Mesothelial cell of epicardium (in vitro differentiated cells): ENCODE measurements at regions not wholly inside any gene's neighbourhood (a gene's known extent, or its start where the extent isn't known, plus 50 kb on each side); places are given as distances from the start of the nearest gene placed in this dataset.

Experiments
- DNase-seq, 2 experiments: peaks; one replicate each; pipeline ENCODE4 v3.0.0; 2021; ENCODE audit warnings: low spot score in 2 of 2; ENCODE audit not compliant: unreplicated experiment in 2 of 2
- H3K27ac Mint-ChIP-seq: 2 replicates; pipeline ENCODE4 v1.8.0; 2021; ENCODE audit warnings: mixed read lengths
- H3K27me3 Mint-ChIP-seq: 2 replicates; pipeline ENCODE4 v1.8.0; 2021; ENCODE audit warnings: low read depth, mixed read lengths
- H3K36me3 Mint-ChIP-seq: 2 replicates; pipeline ENCODE4 v1.8.0; 2021; ENCODE audit warnings: mixed read lengths
- H3K4me1 Mint-ChIP-seq: 2 replicates; pipeline ENCODE4 v1.8.0; 2021; ENCODE audit warnings: mixed read lengths
- H3K4me3 Mint-ChIP-seq: 2 replicates; pipeline ENCODE4 v1.8.0; 2021; ENCODE audit warnings: mild to moderate bottlenecking, moderate library complexity, mixed read lengths
- H3K9me3 Mint-ChIP-seq: 2 replicates; pipeline ENCODE4 v1.8.0; 2021; ENCODE audit warnings: mixed read lengths
- CTCF ChIP-seq: fragments of 200-600 bp; sonication (generic); IDR thresholded peaks from one replicate; pipeline ENCODE4 v1.5.0; 2021; ENCODE audit warnings: antibody characterized with exemption; ENCODE audit not compliant: unreplicated experiment

GRCh38 chr2:88818381-88818780 is 126.9 kb downstream of the RPIA start:
- no peaks in the 10 kb centered on the region for H3K27me3 Mint-ChIP-seq
- H3K9me3 Mint-ChIP-seq = peaks cover 52% of the 10 kb centered on the region

DNA sequence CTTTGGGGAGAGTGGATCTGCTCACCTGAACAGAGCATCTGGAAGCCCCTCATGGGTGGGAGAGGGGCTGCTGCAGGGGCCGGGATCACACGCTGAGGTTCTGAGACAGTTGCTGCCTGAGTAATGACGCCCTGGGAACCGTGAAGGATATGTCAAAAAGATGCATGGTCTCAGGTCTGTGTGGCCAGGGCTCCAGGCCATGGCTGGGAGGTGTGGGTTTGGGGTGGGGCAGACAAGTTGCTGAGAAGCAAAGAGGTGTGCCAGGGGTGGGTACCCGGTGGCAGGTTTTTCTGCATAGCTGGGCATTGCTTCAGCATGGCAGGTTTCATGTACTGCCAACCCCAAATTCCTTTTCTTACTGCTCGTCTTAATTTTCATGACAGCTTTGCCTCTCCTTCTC is 133.5 kb downstream of the RPIA start:
- DNase-seq = no peak
- peaks cover 35% of the 10 kb centered on the region for H3K9me3 Mint-ChIP-seq
- peaks cover 2% of the 10 kb centered on the region for H3K27me3 Mint-ChIP-seq

More at GRCh38 chr2:88818381-88818780, 126.9 kb downstream of the RPIA start:
- Mint-ChIP-seq H3K4me3 (no peak overlapping the region), H3K4me1 (no peaks in the 10 kb centered on the region), H3K36me3 (no peaks in the 10 kb centered on the region), H3K27ac (no peak overlapping the region)
- DNase-seq = no peak
- no peak for TF ChIP-seq CTCF

DNA sequence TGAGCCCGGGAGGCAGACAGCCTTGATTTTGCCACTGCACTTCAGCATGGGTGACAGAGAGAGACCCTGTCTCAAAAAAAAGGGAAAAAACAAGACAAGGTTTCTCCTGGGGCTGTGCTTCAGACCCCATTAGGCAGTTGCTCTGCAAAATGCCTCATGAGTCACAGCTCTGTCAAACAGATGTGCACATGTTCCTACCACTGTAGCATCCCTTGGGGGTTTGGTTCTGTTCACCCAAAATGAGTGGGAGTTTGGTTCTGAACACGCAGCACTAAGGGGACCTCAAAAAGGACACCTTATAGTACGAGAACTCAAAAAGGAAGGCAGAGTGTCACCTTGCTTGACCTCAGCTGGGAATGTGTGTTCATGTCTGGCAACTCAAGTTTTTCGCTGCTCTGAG is 134.9 kb downstream of the RPIA start:
- Mint-ChIP-seq H3K27ac (no peak overlapping the region), H3K36me3 (no peaks in the 10 kb centered on the region), H3K4me3 (no peak overlapping the region), H3K4me1 (no peaks in the 10 kb centered on the region), H3K27me3 (peaks cover 2% of the 10 kb centered on the region), H3K9me3 (peaks cover 28% of the 10 kb centered on the region)
- no peak for DNase-seq
- no peak for TF ChIP-seq CTCF

More for the DNA sequence above, 133.5 kb downstream of the RPIA start:
- no peaks in the 10 kb centered on the region for H3K36me3 Mint-ChIP-seq
- H3K27ac Mint-ChIP-seq = no peak overlapping the region
- TF ChIP-seq CTCF = no peak
- H3K4me1 Mint-ChIP-seq = no peaks in the 10 kb centered on the region
- no peak overlapping the region for H3K4me3 Mint-ChIP-seq

- Mint-ChIP-seq H3K4me3 (no peak overlapping the region), H3K9me3 (peaks cover 34% of the 10 kb centered on the region), H3K27me3 (peaks cover 2% of the 10 kb centered on the region), H3K4me1 (no peaks in the 10 kb centered on the region), H3K27ac (no peak overlapping the region), H3K36me3 (no peaks in the 10 kb centered on the region)
- TF ChIP-seq CTCF = no peak
- DNase-seq = no peak
Observed at GRCh38 chr2:88827821-88828220, 136.3 kb downstream of the RPIA start.

DNA sequence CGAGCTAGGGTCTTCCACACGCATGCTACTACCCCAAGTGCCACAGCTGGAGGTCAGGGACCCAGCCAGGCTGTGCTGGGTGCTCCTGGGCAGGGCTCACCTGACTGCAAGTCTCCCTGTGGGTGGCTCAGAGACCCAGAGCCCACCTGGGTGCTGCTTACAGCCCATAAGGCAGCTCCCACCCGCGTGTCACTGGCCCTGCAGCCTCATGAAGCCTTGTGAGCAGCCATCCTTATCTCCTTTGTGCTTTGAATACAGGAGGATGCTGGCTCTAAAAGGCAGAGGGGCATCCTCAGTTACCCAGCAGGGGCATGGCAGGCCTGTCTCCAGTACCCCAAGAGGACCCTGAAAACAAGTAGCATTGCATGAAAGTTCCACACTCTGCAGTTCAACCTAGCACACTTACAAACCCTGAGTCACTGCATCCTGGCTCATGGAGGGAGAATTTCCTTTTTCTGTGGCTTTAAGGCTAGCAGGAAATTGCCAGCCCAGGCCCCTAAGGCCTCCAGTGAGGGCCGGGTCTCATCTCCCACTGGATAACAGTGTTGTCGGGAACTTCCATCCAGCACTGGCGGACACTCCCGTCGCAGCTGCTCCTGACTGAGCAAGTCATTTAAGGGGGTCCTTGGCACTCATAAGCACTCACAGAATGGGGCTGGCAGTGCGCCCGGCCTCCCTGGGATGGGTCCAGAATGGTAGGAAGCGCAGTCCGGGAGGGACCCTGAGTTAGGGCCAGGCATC is 137.1 kb downstream of the RPIA start:
- H3K27me3 Mint-ChIP-seq = peaks cover 2% of the 10 kb centered on the region
- no peaks in the 10 kb centered on the region for H3K4me1 Mint-ChIP-seq
- TF ChIP-seq CTCF = no peak
- H3K9me3 Mint-ChIP-seq = peaks cover 36% of the 10 kb centered on the region
- DNase-seq = no peak
- H3K27ac Mint-ChIP-seq = no peak overlapping the region
- H3K4me3 Mint-ChIP-seq = no peak overlapping the region
- no peaks in the 10 kb centered on the region for H3K36me3 Mint-ChIP-seq
